ENCODE measurements at regions not wholly inside any gene's neighbourhood (a gene's known extent, or its start where the extent isn't known, plus 50 kb on each side); places are given as distances from the start of the nearest gene placed in this dataset.

DNA sequence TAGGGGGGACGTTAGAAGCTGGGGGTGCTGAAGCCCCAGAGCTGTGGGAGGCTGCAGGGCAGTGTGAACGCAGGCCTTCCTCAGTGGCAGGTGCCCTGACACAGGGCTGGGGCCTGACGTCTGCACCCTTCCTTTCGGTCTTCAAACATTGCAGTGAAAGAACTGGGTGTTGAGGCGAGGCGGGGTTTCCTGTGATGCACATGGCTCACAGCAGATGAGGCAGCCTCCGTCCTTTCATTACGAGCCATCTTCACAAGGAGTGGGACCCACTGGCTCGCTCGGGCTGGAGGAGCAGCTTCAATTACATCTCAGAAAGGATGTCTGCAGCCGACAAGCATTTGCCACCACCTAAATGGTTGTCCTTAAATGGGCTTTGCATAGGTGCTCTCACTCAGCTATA is 180.3 kb upstream of the SHH start:
- H3K4me3 ChIP-seq (replicated peaks in 1 of 4; ENCODE audit: control extremely low read depth in 1 of 4, insufficient read depth in 1 of 4, low read depth in 3 of 4, low read length in 4 of 4) = no peak overlapping the region
- no peaks in the 10 kb centered on the region for H3K27me3 ChIP-seq (ENCODE audit: control insufficient read depth, insufficient read depth, low read length)
- no peaks in the 10 kb centered on the region for H3K9me3 ChIP-seq (ENCODE audit: control insufficient read depth, insufficient read depth, low read depth, low read length)
- H3K4me1 ChIP-seq (ENCODE audit: control insufficient read depth, extremely low read depth, insufficient read depth, low read length) = no peaks in the 10 kb centered on the region
- no peaks in the 10 kb centered on the region for H3K36me3 ChIP-seq (ENCODE audit: control insufficient read depth, insufficient read depth, low read length)
- no peaks in the 10 kb centered on the region for H4K20me1 ChIP-seq (ENCODE audit: control insufficient read depth, extremely low read depth, insufficient read depth, low read length)
- H3K79me2 ChIP-seq (ENCODE audit: control insufficient read depth, insufficient read depth, low read length) = no peaks in the 10 kb centered on the region
- H3K27ac ChIP-seq (ENCODE audit: insufficient read depth, low read length) = no peak overlapping the region
- H3K9ac ChIP-seq (ENCODE audit: insufficient read depth, low read length) = no peak overlapping the region
- H2AFZ ChIP-seq (ENCODE audit: low read length) = no peak overlapping the region
- H3K4me2 ChIP-seq (ENCODE audit: extremely low read depth, insufficient read depth, low read length) = no peak overlapping the region
- DNase-seq (ENCODE audit: low read depth in 2 of 2) = no peak
- no peak for TF ChIP-seq EZH2 (IDR thresholded peaks at IDR 0.05; ENCODE audit: low read length, missing control alignments)
- TF ChIP-seq, protein P1, sequence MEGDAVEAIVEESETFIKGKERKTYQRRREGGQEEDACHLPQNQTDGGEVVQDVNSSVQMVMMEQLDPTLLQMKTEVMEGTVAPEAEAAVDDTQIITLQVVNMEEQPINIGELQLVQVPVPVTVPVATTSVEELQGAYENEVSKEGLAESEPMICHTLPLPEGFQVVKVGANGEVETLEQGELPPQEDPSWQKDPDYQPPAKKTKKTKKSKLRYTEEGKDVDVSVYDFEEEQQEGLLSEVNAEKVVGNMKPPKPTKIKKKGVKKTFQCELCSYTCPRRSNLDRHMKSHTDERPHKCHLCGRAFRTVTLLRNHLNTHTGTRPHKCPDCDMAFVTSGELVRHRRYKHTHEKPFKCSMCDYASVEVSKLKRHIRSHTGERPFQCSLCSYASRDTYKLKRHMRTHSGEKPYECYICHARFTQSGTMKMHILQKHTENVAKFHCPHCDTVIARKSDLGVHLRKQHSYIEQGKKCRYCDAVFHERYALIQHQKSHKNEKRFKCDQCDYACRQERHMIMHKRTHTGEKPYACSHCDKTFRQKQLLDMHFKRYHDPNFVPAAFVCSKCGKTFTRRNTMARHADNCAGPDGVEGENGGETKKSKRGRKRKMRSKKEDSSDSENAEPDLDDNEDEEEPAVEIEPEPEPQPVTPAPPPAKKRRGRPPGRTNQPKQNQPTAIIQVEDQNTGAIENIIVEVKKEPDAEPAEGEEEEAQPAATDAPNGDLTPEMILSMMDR (conservative IDR thresholded peaks at IDR 0.05 in 1 of 2, IDR thresholded peaks at IDR 0.05 in 1 of 2; ENCODE audit: low read depth in 1 of 2, low read length in 2 of 2) = no peak

DNA sequence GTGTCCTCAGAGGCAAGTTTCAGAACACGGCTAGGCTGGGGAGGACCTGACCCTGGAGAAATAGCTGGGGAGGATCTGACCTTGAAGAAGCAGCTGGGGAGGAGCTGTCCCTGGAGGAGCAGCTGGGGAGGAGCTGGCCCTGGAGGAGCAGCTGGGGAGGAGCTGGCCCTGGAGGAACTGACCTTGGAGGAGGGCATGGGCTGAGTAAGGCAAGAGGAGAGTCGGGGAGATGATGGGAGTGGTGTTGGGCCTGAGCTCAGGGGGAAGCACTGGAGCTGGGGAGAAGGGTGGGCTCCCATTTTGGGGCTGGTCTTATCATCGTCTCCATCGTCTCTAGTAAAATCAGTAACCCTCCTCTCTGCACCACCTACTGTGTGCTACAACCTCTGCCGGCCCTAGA is 179.8 kb upstream of the SHH start:
- no peak overlapping the region for H3K27ac ChIP-seq (ENCODE audit: insufficient read depth, low read length)
- H4K20me1 ChIP-seq (ENCODE audit: control insufficient read depth, extremely low read depth, insufficient read depth, low read length) = no peaks in the 10 kb centered on the region
- DNase-seq (ENCODE audit: low read depth in 2 of 2) = no peak
- no peak overlapping the region for H3K9ac ChIP-seq (ENCODE audit: insufficient read depth, low read length)
- H3K27me3 ChIP-seq (ENCODE audit: control insufficient read depth, insufficient read depth, low read length) = no peaks in the 10 kb centered on the region
- H3K9me3 ChIP-seq (ENCODE audit: control insufficient read depth, insufficient read depth, low read depth, low read length) = no peaks in the 10 kb centered on the region
- no peak overlapping the region for H3K4me3 ChIP-seq (replicated peaks in 1 of 4; ENCODE audit: control extremely low read depth in 1 of 4, insufficient read depth in 1 of 4, low read depth in 3 of 4, low read length in 4 of 4)
- H3K4me2 ChIP-seq (ENCODE audit: extremely low read depth, insufficient read depth, low read length) = no peak overlapping the region
- H3K36me3 ChIP-seq (ENCODE audit: control insufficient read depth, insufficient read depth, low read length) = no peaks in the 10 kb centered on the region
- H2AFZ ChIP-seq (ENCODE audit: low read length) = no peak overlapping the region
- H3K79me2 ChIP-seq (ENCODE audit: control insufficient read depth, insufficient read depth, low read length) = no peaks in the 10 kb centered on the region
- no peaks in the 10 kb centered on the region for H3K4me1 ChIP-seq (ENCODE audit: control insufficient read depth, extremely low read depth, insufficient read depth, low read length)
- TF ChIP-seq EZH2 (IDR thresholded peaks at IDR 0.05; ENCODE audit: low read length, missing control alignments) = no peak
- TF ChIP-seq, protein P1 (conservative IDR thresholded peaks at IDR 0.05 in 1 of 2, IDR thresholded peaks at IDR 0.05 in 1 of 2; ENCODE audit: low read depth in 1 of 2, low read length in 2 of 2) = no peak

DNA sequence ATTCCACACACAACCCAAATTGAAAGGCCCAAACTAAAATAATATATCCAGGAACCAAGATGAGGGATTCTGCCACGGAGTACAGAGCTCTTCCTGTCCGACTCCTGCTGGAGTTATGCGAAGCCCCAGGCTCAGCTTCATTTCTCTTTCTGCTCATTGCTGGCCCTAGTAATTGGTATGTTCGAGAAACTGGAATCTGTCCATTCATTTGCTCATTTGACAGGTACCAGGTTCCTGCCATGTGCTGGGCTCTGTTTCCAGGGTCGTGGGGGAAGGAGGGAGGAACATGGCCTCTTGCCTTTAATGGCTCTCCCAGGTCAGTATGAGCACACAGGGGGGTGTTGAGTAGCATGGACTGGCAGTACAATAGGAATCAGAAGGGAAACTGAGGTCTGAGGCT is 179.2 kb upstream of the SHH start:
- no peak overlapping the region for H3K4me2 ChIP-seq (ENCODE audit: extremely low read depth, insufficient read depth, low read length)
- no peak for TF ChIP-seq EZH2 (IDR thresholded peaks at IDR 0.05; ENCODE audit: low read length, missing control alignments)
- TF ChIP-seq, protein P1 (conservative IDR thresholded peaks at IDR 0.05 in 1 of 2, IDR thresholded peaks at IDR 0.05 in 1 of 2; ENCODE audit: low read depth in 1 of 2, low read length in 2 of 2) = no peak
- no peak overlapping the region for H3K4me3 ChIP-seq (replicated peaks in 1 of 4; ENCODE audit: control extremely low read depth in 1 of 4, insufficient read depth in 1 of 4, low read depth in 3 of 4, low read length in 4 of 4)
- H3K27ac ChIP-seq (ENCODE audit: insufficient read depth, low read length) = no peak overlapping the region
- H2AFZ ChIP-seq (ENCODE audit: low read length) = no peak overlapping the region
- no peak overlapping the region for H3K9ac ChIP-seq (ENCODE audit: insufficient read depth, low read length)
- H3K79me2 ChIP-seq (ENCODE audit: control insufficient read depth, insufficient read depth, low read length) = no peaks in the 10 kb centered on the region
- no peaks in the 10 kb centered on the region for H3K4me1 ChIP-seq (ENCODE audit: control insufficient read depth, extremely low read depth, insufficient read depth, low read length)
- no peaks in the 10 kb centered on the region for H3K36me3 ChIP-seq (ENCODE audit: control insufficient read depth, insufficient read depth, low read length)
- H3K27me3 ChIP-seq (ENCODE audit: control insufficient read depth, insufficient read depth, low read length) = no peaks in the 10 kb centered on the region
- DNase-seq (ENCODE audit: low read depth in 2 of 2) = no peak
- no peaks in the 10 kb centered on the region for H4K20me1 ChIP-seq (ENCODE audit: control insufficient read depth, extremely low read depth, insufficient read depth, low read length)
- H3K9me3 ChIP-seq (ENCODE audit: control insufficient read depth, insufficient read depth, low read depth, low read length) = no peaks in the 10 kb centered on the region
